Central memory CD8-positive, alpha-beta T cell (primary cell): ENCODE measurements at regions not wholly inside any gene's neighbourhood (a gene's known extent, or its start where the extent isn't known, plus 50 kb on each side); places are given as distances from the start of the nearest gene placed in this dataset.
"Not testable (repeated sequence)": the region's sequence is repeated elsewhere in the genome, so short reads cannot be mapped to it uniquely, and the experiment has no call there.

Source experiments
- ATAC-seq: fragments of 150-1000 bp; cut with Tn5 transposase; replicated peaks from 2 replicates; pipeline ENCODE4 v1.10.0; 2022; ENCODE audit warnings: mild to moderate bottlenecking, moderate FRiP score, moderate number of reproducible peaks; ENCODE audit not compliant: poor library complexity, severe bottlenecking; ENCODE audit errors: extremely low read depth
- DNase-seq, 2 donors: peaks; one replicate each; pipeline ENCODE4 v3.0.0; 2021; ENCODE audit warnings: low spot score in 2 of 2
- H3K27ac Mint-ChIP-seq: one replicate; pipeline ENCODE4 v1.8.0; 2022; ENCODE audit warnings: low read depth, mild to moderate bottlenecking, moderate library complexity, mixed read lengths
- H3K27me3 Mint-ChIP-seq: one replicate; pipeline ENCODE4 v1.8.0; 2022; ENCODE audit warnings: mixed read lengths
- H3K36me3 Mint-ChIP-seq: one replicate; pipeline ENCODE4 v1.8.0; 2022; ENCODE audit warnings: mild to moderate bottlenecking, moderate library complexity, mixed read lengths; ENCODE audit not compliant: insufficient read depth
- H3K4me1 Mint-ChIP-seq: one replicate; pipeline ENCODE4 v1.8.0; 2022; ENCODE audit warnings: mixed read lengths
- H3K4me3 Mint-ChIP-seq: one replicate; pipeline ENCODE4 v1.8.0; 2022; ENCODE audit warnings: mild to moderate bottlenecking, moderate library complexity, mixed read lengths
- H3K9me3 Mint-ChIP-seq: one replicate; pipeline ENCODE4 v1.8.0; 2022; ENCODE audit warnings: mixed read lengths

DNA sequence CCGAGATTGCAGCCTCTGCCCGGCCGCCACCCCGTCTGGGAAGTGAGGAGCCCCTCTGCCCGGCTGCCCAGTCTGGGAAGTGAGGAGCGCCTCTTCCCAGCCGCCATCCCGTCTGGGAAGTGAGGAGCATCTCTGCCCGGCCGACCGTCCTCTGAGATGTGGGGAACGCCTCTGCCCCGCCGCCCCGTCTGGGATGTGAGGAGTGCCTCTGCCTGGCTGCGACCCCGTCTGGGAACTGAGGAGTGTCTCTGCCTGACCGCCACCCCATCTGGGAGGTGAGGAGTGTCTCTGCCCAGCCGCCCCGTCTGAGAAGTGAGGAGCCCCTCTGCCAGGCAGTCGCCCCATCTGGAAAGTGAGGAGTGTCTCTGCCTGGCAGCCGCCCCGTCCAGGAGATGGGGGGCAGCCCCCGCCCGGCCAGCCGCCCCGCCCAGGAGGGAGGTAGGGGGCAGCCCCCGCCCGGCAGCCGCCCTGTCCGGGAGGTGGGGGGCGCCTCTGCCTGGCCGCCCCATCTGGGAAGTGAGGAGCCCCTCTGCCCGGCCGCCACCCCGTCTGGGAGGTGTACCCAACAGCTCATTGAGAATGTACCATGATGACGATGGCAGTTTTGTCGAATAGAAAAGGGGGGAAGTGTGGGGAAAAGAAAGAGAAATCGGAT lies 354.8 kb downstream of the NUP35 start:
- H3K4me1 Mint-ChIP-seq, H3K27ac Mint-ChIP-seq, H3K4me3 Mint-ChIP-seq, ATAC-seq, DNase-seq, H3K36me3 Mint-ChIP-seq, H3K27me3 Mint-ChIP-seq: not testable (repeated sequence)
- H3K9me3 Mint-ChIP-seq, result peaks cover 18% of the 10 kb centered on the region

DNA sequence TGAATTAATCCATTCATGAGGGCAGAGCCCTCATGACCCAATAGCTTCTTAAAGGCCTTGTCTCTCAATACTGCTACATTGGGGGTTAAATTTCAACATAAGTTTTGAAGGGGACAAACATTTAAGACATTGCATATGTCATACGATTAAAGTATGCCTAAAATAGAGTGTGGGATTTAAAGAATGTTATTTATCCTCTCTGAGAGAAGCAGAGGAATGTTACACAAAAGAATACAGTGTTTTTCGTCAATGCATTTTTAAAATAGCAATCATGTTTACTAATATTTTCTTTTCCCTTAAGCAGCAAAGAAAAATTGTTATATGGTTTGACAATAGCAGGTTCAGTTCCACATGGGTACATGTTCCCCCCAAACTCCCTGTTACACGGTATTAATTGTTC lies 363.1 kb downstream of the NUP35 start:
- Mint-ChIP-seq H3K27ac (no peak overlapping the region), H3K4me3 (no peak overlapping the region), H3K9me3 (peaks cover 28% of the 10 kb centered on the region), H3K4me1 (no peaks in the 10 kb centered on the region), H3K36me3 (peaks cover 2% of the 10 kb centered on the region), H3K27me3 (no peaks in the 10 kb centered on the region)
- ATAC-seq (no peak), DNase-seq (no peak)

DNA sequence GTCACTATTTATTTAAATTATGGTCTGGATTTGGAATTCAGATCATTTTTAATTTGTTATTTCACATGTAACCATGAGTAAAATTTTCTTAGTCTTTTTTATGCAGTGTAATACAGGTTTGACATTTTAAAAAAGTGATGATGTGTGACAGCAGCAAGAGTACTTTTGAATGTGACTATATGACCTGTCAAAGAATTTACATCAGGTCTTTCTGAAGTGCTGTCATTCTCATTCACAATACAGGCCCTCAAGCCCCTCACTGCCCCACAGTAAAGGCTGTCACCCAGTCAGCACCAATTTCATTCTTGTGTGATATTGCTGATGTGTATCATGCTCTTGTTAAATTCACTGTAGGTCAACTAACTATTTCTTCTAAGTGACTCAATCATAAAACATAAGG lies 364.2 kb downstream of the NUP35 start:
- ATAC-seq (no peak), DNase-seq (no peak)
- Mint-ChIP-seq H3K27me3 (no peaks in the 10 kb centered on the region), H3K27ac (no peak overlapping the region), H3K36me3 (peaks cover 2% of the 10 kb centered on the region), H3K4me3 (no peak overlapping the region), H3K9me3 (peaks cover 25% of the 10 kb centered on the region), H3K4me1 (no peaks in the 10 kb centered on the region)

DNA sequence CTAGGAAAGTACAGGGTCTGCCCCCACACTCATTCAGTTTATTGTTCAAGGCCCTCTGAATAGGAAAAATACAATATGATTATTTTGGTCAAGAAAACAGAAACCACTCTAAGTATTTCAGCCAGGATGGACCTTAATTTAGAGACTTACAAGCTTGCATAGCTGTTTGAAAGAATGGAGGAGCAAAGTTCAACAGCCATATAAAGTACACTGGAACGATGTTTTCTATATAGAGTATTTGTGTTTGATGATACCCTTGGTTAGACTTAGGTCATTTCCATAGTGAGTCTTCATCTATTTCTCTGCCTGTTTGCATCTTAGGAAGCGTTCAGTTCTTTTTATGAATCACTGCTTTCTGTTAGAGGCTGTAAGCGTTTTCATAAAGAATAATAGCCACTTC lies 366.2 kb downstream of the NUP35 start:
- Mint-ChIP-seq H3K27me3 (no peaks in the 10 kb centered on the region), H3K9me3 (peaks cover 10% of the 10 kb centered on the region), H3K4me1 (no peaks in the 10 kb centered on the region), H3K27ac (no peak overlapping the region), H3K36me3 (peaks cover 2% of the 10 kb centered on the region), H3K4me3 (no peak overlapping the region)
- ATAC-seq (no peak), DNase-seq (no peak)

DNA sequence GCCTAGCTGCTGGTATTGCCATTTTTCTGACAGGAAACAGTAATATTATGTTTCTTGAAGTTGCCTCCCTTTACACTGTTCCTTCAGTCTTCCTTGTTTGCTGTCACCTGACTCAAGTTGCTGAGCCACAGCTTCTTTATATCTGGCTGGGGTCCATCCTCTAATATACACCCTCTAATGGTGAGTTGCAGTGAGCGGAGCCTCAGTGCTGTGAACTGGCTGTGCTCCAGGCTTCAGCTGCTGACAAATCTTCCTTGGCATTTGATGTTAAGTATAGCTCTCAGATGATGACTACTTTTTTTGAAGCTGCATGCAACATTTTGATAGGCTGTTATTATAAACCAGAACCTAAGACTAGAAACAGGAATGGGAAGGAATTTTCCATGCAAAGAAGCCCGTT lies 366.7 kb downstream of the NUP35 start:
- ATAC-seq, result no peak

DNA sequence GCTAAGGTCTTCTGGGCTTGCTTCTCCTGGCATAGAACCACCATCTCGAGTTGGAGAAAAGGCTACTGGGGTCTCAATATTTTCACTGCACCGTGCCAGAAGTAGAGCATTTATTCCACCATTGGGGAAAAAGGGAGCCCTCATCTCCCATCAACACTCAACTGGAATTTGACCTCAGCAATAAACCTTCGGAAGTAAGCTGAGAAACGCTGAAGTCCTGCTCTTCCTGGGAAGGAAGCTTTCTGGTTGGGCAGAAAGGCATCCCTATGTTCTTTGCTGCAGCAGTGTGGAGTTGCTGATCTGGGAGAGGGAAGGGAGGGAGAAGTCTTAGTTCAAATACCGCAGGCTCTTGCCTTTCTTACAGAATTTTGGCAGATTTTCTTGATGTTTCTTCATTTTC lies 368.8 kb downstream of the NUP35 start:
- DNase-seq (no peak), ATAC-seq (no peak)
- H3K9me3 Mint-ChIP-seq, result peaks cover 14% of the 10 kb centered on the region
- peaks cover 2% of the 10 kb centered on the region for H3K36me3 Mint-ChIP-seq
- no peak overlapping the region for H3K27ac Mint-ChIP-seq
- H3K27me3 Mint-ChIP-seq, result no peaks in the 10 kb centered on the region
- H3K4me3 Mint-ChIP-seq, result no peak overlapping the region
- no peaks in the 10 kb centered on the region for H3K4me1 Mint-ChIP-seq

More for the DNA sequence above, 366.7 kb downstream of the NUP35 start:
- no peak for DNase-seq
- Mint-ChIP-seq H3K9me3 (peaks cover 10% of the 10 kb centered on the region), H3K4me1 (no peaks in the 10 kb centered on the region), H3K36me3 (peaks cover 2% of the 10 kb centered on the region), H3K27me3 (no peaks in the 10 kb centered on the region), H3K27ac (no peak overlapping the region), H3K4me3 (no peak overlapping the region)

DNA sequence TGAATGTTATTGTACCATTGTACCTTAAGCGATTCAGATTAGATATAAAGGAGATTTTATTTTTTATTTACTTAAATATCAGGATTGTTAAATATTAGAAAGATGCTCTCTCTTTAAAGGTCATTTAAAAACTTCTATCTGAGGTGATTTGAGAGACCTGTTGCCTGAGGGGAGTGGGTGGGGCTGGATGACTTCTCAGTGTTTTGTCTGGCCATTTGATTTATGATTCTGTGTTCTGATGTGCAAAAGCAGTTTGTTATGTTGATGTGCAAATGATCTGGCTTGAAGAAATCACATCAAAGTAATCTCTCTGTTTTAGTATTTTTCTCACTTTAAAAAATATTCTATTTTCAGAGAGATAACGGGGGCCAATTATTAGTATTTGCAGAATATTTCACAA lies 370.8 kb downstream of the NUP35 start:
- Mint-ChIP-seq H3K36me3 (no peaks in the 10 kb centered on the region), H3K27me3 (no peaks in the 10 kb centered on the region), H3K4me1 (no peaks in the 10 kb centered on the region), H3K9me3 (peaks cover 23% of the 10 kb centered on the region), H3K27ac (no peak overlapping the region), H3K4me3 (no peak overlapping the region)
- ATAC-seq, result no peak
- no peak for DNase-seq

DNA sequence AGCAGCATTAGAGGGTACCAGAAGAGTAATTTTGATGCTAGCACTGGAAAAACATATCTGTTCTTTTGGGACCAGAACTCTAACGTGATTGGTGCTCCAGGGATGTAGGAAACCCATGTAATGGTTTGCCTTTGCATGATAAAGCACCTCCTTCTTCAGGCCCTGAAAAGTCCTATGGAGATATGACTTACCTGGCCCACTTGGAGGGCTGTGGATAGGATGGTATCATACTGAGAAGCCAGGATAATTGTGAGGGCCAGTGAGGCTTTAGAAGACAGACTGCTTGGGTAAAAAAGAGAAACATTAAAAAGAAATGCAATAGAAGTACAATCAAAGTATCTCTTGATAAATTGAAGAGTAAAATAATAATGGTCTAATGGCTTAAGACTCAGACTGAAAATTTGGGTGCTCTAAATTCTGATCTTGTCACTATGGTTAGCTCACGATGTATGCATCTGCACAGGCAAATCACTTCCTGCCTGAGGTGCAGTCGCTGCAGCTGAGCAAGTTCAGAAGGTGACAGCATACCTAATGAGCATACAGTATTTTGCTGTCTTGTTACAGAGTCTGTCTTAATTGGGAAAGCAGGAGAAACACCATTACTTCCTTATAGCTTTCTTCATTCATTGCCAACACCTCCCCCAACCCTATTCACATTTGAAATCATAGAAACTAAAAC lies 371.5 kb downstream of the NUP35 start:
- H3K4me1 Mint-ChIP-seq, result no peaks in the 10 kb centered on the region
- H3K27me3 Mint-ChIP-seq, result no peaks in the 10 kb centered on the region
- no peak overlapping the region for H3K27ac Mint-ChIP-seq
- H3K36me3 Mint-ChIP-seq, result no peaks in the 10 kb centered on the region
- H3K9me3 Mint-ChIP-seq, result peaks cover 29% of the 10 kb centered on the region
- DNase-seq (no peak), ATAC-seq (no peak)
- no peak overlapping the region for H3K4me3 Mint-ChIP-seq

DNA sequence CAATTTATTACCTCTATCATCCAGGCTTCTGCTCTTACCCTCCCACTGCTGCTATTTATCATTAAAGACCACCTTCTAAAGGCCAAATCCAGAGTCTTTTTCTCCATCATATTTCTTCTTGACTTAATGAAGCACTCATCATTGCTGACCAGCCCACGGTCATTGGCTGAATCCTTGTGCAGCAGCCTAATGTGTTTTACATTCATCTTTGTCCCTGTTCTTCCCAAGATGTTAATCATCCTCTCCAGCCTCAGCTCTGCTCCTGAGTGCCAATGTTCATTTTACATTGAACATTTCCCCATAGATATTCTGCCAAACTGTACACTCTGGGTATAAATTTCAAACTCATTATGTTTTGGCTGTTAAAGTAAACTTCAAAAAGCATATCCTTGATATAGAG lies 373.6 kb downstream of the NUP35 start:
- Mint-ChIP-seq H3K9me3 (peaks cover 37% of the 10 kb centered on the region), H3K27me3 (no peaks in the 10 kb centered on the region), H3K4me3 (no peak overlapping the region), H3K36me3 (no peaks in the 10 kb centered on the region), H3K27ac (no peak overlapping the region), H3K4me1 (no peaks in the 10 kb centered on the region)
- ATAC-seq (no peak), DNase-seq (no peak)

DNA sequence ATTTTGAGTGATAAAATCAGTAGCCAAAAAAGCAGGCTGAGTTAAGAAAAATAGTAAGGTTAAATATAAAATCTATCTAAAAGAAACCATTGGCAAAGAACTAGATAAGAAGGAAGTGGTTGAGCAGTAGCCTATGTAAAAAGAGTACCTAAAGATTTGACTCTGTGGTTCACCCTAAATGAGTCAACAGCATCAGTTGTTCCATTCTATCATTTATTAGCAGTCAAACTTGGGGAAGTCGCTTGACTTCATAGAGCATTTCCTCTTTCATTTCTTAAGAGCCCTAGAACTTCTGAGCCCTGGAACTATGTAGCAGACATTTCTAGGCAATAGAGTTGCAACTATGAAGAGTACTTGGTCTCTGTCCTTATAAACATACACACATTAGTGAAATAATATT lies 381.7 kb downstream of the NUP35 start:
- Mint-ChIP-seq H3K4me3 (no peak overlapping the region), H3K27me3 (no peaks in the 10 kb centered on the region), H3K27ac (no peak overlapping the region), H3K9me3 (peaks cover 38% of the 10 kb centered on the region), H3K36me3 (no peaks in the 10 kb centered on the region), H3K4me1 (no peaks in the 10 kb centered on the region)
- DNase-seq, result no peak
- ATAC-seq, result no peak

DNA sequence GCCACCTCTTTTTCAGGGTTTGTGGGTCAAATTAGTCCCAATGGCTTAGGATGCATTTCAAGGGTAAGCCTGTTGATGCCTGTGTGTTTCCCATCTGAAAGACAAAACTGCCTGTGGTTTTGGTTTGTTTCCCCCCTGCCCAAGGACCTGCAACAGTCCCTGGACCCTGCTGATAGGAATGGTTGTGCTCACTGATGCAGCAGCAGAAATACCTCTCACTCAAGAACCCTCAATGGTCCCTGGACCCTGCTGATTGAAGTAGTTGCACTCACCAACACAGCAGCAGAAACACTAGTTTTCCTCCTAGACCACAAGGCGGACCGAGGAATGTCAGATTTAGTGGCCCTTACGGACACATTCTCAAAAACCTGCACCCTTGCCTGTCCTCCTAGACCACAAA lies 386.9 kb downstream of the NUP35 start:
- Mint-ChIP-seq H3K27me3 (no peaks in the 10 kb centered on the region), H3K4me3 (no peak overlapping the region)

DNA sequence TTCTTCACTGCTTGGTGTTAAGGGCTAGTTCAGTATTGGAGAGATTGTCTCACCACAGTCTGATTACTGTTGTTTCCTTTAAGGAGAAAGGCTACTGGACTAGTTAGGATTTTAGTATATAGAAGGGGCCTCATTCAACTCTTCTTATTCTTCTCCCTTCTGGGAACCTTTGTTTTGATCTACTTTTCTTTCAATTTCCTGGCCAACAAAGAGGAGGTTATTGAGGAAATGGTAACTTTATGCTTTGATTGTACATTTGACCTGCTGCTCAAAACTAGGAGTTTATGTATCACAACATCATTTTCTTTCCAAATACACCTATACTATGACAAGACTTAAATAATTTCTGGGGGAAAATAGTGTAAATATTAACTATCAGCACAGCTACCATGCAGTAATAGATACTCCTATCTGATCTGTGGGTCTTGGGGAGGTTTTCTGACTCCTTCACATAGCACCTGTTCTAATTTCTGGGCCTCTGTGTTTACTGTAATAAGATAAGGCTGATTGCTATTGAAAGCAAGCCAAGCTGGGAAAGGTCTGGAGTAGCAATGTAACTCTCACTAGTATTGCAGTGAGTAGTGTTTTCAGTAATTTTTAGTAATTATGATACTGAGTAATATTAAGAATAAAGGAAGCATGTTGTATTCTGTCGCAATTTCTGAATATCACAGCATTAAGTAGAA lies 395.3 kb downstream of the NUP35 start:
- no peak for DNase-seq
- H3K36me3 Mint-ChIP-seq, result no peaks in the 10 kb centered on the region
- no peak overlapping the region for H3K4me3 Mint-ChIP-seq
- H3K4me1 Mint-ChIP-seq, result no peaks in the 10 kb centered on the region
- no peak overlapping the region for H3K27ac Mint-ChIP-seq
- no peak for ATAC-seq
- no peaks in the 10 kb centered on the region for H3K27me3 Mint-ChIP-seq
- H3K9me3 Mint-ChIP-seq, result peaks cover 23% of the 10 kb centered on the region

More for the DNA sequence above, 386.9 kb downstream of the NUP35 start:
- Mint-ChIP-seq H3K36me3 (no peaks in the 10 kb centered on the region), H3K4me1 (no peaks in the 10 kb centered on the region), H3K27ac (no peak overlapping the region), H3K9me3 (peaks cover 23% of the 10 kb centered on the region)
- no peak for ATAC-seq
- no peak for DNase-seq

DNA sequence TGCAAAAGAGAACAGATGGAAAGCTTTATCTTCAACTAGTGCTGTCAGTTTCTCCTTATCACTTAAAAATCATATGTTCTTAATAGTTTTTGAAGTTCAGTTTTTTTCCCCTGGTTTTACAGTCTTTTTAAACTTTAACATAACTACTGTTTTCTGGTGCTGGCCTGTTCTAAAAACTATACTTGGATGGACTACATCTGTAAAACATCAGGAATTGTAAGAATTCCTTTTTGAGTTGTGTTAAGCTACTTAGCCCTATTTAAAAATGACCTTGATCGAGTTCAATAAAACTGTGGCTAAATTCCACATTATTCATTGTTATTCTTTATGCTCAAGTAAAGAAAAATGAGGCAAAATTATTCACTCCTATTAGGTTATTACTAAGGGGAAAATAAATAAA lies 397.7 kb downstream of the NUP35 start:
- Mint-ChIP-seq H3K9me3 (peaks cover 14% of the 10 kb centered on the region), H3K27ac (no peak overlapping the region), H3K4me3 (no peak overlapping the region), H3K4me1 (no peaks in the 10 kb centered on the region), H3K36me3 (no peaks in the 10 kb centered on the region), H3K27me3 (no peaks in the 10 kb centered on the region)
- DNase-seq (no peak), ATAC-seq (no peak)
